IPS-20b (cell line): ENCODE measurements at regions not wholly inside any gene's neighbourhood (a gene's known extent, or its start where the extent isn't known, plus 50 kb on each side); places are given as distances from the start of the nearest gene placed in this dataset.

ENCODE experiments used
- H3K27ac ChIP-seq: one replicate; pipeline ENCODE4 v1.5.1; 2013; ENCODE audit warnings: low read length
- H3K27me3 ChIP-seq: 2 replicates; pipeline ENCODE4 v1.6.1; 2013; ENCODE audit warnings: mild to moderate bottlenecking, low read length, inconsistent platforms; ENCODE audit not compliant: insufficient read depth
- H3K36me3 ChIP-seq: 2 replicates; pipeline ENCODE4 v1.6.1; 2013; ENCODE audit warnings: low read depth, mild to moderate bottlenecking, inconsistent platforms, low read length, moderate library complexity; ENCODE audit not compliant: insufficient read depth
- H3K4me1 ChIP-seq: 2 replicates; pipeline ENCODE4 v1.6.1; 2013; ENCODE audit warnings: mild to moderate bottlenecking, control low read depth, inconsistent platforms, low read length, moderate library complexity; ENCODE audit not compliant: insufficient read depth
- H3K4me3 ChIP-seq: 2 replicates; pipeline ENCODE4 v1.5.1; 2013; ENCODE audit warnings: mild to moderate bottlenecking, low read length, inconsistent platforms
- H3K9ac ChIP-seq: 2 replicates; pipeline ENCODE4 v1.6.1; 2013; ENCODE audit warnings: low read depth, mild to moderate bottlenecking, inconsistent platforms, low read length, moderate library complexity
- H3K9me3 ChIP-seq: 2 replicates; pipeline ENCODE4 v1.6.1; 2013; ENCODE audit warnings: mild to moderate bottlenecking, low read depth, low read length, inconsistent platforms; ENCODE audit not compliant: insufficient read depth

GRCh38 chr2:122753336-122753735 lies 997.9 kb downstream of the TSN start:
- Histone ChIP-seq H3K9ac (no peak overlapping the region), H3K9me3 (no peaks in the 10 kb centered on the region), H3K36me3 (no peaks in the 10 kb centered on the region), H3K27ac (no peak overlapping the region), H3K27me3 (no peaks in the 10 kb centered on the region), H3K4me1 (no peaks in the 10 kb centered on the region), H3K4me3 (no peak overlapping the region)

GRCh38 chr2:122754561-122754960 lies 999.1 kb downstream of the TSN start:
- Histone ChIP-seq H3K9me3 (no peaks in the 10 kb centered on the region), H3K27me3 (no peaks in the 10 kb centered on the region), H3K27ac (no peak overlapping the region), H3K4me1 (no peaks in the 10 kb centered on the region), H3K36me3 (no peaks in the 10 kb centered on the region), H3K4me3 (no peak overlapping the region), H3K9ac (no peak overlapping the region)

DNA sequence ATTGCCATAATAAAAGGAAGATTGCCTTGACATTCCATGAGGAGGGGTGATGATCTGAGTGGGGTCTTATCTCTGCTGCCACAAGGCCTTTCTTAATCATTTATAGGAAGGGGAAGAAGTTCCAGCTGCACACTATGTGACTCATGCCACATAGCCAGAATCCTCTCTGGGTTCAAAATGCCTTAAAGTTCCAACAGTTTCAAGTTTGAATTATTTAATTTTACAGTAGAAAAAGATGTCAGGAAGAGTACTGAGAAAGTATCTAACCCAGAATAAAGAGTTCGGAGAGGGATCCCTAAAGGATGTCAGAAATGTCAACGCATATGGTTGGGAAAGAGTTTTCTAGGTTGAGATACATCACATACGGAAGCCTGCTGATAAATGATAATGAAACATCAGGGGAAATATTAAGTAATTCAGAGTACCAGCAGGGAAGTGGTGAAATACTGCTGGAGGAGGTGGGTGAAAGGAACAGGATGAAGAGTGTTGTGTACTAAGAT lies 999.9 kb downstream of the TSN start:
- H3K4me1 ChIP-seq, result no peaks in the 10 kb centered on the region
- no peak overlapping the region for H3K27ac ChIP-seq
- H3K36me3 ChIP-seq, result no peaks in the 10 kb centered on the region
- no peak overlapping the region for H3K9ac ChIP-seq
- H3K4me3 ChIP-seq, result no peak overlapping the region
- H3K27me3 ChIP-seq, result no peaks in the 10 kb centered on the region
- no peaks in the 10 kb centered on the region for H3K9me3 ChIP-seq

GRCh38 chr2:122758967-122759366 lies 1003.5 kb downstream of the TSN start:
- H3K9ac ChIP-seq, result no peak overlapping the region
- H3K4me3 ChIP-seq, result no peak overlapping the region
- no peaks in the 10 kb centered on the region; the same call in 1 of the 2 replicates for H3K9me3 ChIP-seq
- H3K4me1 ChIP-seq, result no peaks in the 10 kb centered on the region
- H3K27me3 ChIP-seq, result no peaks in the 10 kb centered on the region
- H3K27ac ChIP-seq, result no peak overlapping the region
- no peaks in the 10 kb centered on the region for H3K36me3 ChIP-seq

- no peaks in the 10 kb centered on the region; the same call in 1 of the 2 replicates for H3K9me3 ChIP-seq
- no peaks in the 10 kb centered on the region for H3K27me3 ChIP-seq
- no peaks in the 10 kb centered on the region for H3K4me1 ChIP-seq
- H3K4me3 ChIP-seq, result no peak overlapping the region
- H3K36me3 ChIP-seq, result no peaks in the 10 kb centered on the region
- H3K9ac ChIP-seq, result no peak overlapping the region
- no peak overlapping the region for H3K27ac ChIP-seq
Measured at GRCh38 chr2:122764014-122764413, 1008.6 kb downstream of the TSN start.

- Histone ChIP-seq H3K27ac (no peak overlapping the region), H3K9ac (no peak overlapping the region), H3K4me1 (no peaks in the 10 kb centered on the region), H3K4me3 (no peak overlapping the region), H3K36me3 (no peaks in the 10 kb centered on the region), H3K9me3 (no peaks in the 10 kb centered on the region), H3K27me3 (no peaks in the 10 kb centered on the region)
Measured at GRCh38 chr2:122780251-122780650, 1024.8 kb downstream of the TSN start.

- no peak overlapping the region for H3K4me3 ChIP-seq
- 0 out of 2 replicates have a peak, but pooled peaks cover 3% of the 10 kb centered on the region for H3K9me3 ChIP-seq
- no peaks in the 10 kb centered on the region for H3K36me3 ChIP-seq
- H3K27me3 ChIP-seq, result no peaks in the 10 kb centered on the region
- no peak overlapping the region for H3K27ac ChIP-seq
- no peak overlapping the region for H3K9ac ChIP-seq
- no peaks in the 10 kb centered on the region for H3K4me1 ChIP-seq
Measured at GRCh38 chr2:122794100-122794499, 1038.6 kb downstream of the TSN start.

DNA sequence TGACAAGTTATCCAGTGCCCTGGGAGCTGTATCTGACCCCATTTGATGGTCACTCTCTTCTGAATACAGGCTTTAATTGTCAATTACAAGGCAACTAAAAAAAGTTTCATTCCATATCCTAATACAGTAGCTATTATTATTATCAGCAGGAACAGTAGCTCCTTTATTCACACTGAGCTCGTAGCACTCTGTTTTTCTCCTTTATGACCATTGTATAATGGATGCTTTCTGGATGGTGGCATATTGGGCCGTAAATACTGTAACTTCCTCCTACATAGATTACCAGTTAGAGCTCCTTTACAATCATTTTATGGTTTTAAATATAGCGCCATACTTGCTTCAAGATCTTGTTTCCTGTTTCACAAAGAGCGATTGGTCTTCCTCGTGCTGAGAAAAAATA lies 1040.3 kb downstream of the TSN start:
- Histone ChIP-seq H3K36me3 (no peaks in the 10 kb centered on the region), H3K27me3 (no peaks in the 10 kb centered on the region), H3K27ac (no peak overlapping the region), H3K4me3 (no peak overlapping the region), H3K4me1 (no peaks in the 10 kb centered on the region), H3K9ac (no peak overlapping the region), H3K9me3 (no peaks in the 10 kb centered on the region)

- Histone ChIP-seq H3K27ac (no peak overlapping the region), H3K36me3 (no peaks in the 10 kb centered on the region), H3K4me1 (no peaks in the 10 kb centered on the region), H3K9me3 (no peaks in the 10 kb centered on the region), H3K27me3 (no peaks in the 10 kb centered on the region), H3K4me3 (no peak overlapping the region), H3K9ac (no peak overlapping the region)
Measured at GRCh38 chr2:122799391-122799790, 1043.9 kb downstream of the TSN start.

DNA sequence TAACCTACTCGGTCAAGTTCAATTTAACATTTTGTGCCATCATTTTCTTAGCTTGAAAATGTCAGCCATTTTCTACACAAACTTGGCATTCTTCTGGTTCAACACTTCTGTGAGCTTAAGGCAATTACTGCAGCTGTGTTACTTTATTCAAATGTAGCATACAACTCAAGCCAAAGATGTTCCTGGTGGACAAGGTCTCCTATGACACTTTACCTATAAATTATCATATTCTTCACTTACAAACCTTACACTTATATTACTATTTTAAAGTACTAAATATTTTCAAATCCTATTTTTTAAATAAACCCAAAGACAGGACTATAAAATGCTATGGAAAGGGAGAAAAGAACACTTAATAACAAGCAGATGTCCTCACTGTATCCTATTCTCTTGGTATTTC lies 1045.3 kb downstream of the TSN start:
- H3K4me3 ChIP-seq, result no peak overlapping the region

DNA sequence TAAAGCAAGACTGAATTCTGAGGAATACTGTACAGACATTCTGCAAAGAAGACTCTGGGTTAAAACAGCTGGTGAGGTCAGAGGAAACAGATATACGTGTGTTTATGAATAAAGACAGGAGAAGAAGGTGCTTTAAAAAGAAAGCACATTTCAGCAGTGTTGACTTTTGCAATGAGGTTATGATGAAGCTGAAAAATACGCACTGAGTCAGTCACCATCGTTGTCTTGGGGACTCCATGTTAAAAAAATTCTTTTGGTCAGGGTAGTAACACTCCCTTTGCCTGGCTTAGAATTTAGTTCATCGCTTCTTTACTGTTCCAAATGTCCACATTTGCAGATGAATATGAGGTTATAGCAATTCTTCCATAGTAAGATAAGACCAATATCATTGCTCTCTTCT lies 1049.0 kb downstream of the TSN start:
- Histone ChIP-seq H3K4me3 (no peak overlapping the region), H3K4me1 (no peaks in the 10 kb centered on the region), H3K27me3 (no peaks in the 10 kb centered on the region), H3K9me3 (peaks cover 4% of the 10 kb centered on the region; the same call in 1 of the 2 replicates), H3K27ac (no peak overlapping the region), H3K36me3 (no peaks in the 10 kb centered on the region), H3K9ac (no peak overlapping the region)

More for the DNA sequence above, 1045.3 kb downstream of the TSN start:
- Histone ChIP-seq H3K4me1 (no peaks in the 10 kb centered on the region), H3K27me3 (no peaks in the 10 kb centered on the region), H3K27ac (no peak overlapping the region), H3K9ac (no peak overlapping the region), H3K9me3 (no peaks in the 10 kb centered on the region), H3K36me3 (no peaks in the 10 kb centered on the region)

DNA sequence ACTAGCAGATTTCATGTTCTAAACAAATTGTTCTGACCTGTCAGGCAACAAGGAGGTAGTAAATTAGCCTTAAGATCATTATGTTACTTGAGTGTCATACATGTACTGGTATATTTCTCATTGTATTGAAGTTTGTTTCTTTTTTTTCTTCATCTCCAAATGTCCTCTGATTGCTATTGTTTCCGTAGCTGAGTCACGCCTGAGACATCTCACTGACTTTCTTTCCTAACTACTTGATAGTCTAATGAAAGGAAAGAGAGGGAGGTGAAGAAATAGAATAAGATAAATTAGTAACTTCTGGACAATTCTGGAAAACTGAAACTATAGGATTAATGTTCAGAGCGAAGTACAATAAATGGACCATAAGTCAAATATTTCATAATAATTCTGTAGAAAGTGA lies 1049.9 kb downstream of the TSN start:
- H3K27me3 ChIP-seq, result no peaks in the 10 kb centered on the region
- H3K36me3 ChIP-seq, result no peaks in the 10 kb centered on the region
- H3K27ac ChIP-seq, result no peak overlapping the region
- H3K9ac ChIP-seq, result no peak overlapping the region
- H3K4me3 ChIP-seq, result no peak overlapping the region
- H3K4me1 ChIP-seq, result no peaks in the 10 kb centered on the region
- peaks cover 4% of the 10 kb centered on the region; the same call in 1 of the 2 replicates for H3K9me3 ChIP-seq
